Hepatocyte (in vitro differentiated cells): ENCODE measurements at regions not wholly inside any gene's neighbourhood (a gene's known extent, or its start where the extent isn't known, plus 50 kb on each side); places are given as distances from the start of the nearest gene placed in this dataset.

Experiments used
- CTCF ChIP-seq: fragments of 200-600 bp; sonication (generic); IDR thresholded peaks from 2 replicates; pipeline ENCODE4 v1.5.1; 2016; ENCODE audit warnings: antibody characterized with exemption, mild to moderate bottlenecking; ENCODE audit not compliant: poor library complexity
- EZH2 ChIP-seq: fragments of 200-600 bp; sonication (generic); IDR thresholded peaks from 2 replicates; pipeline ENCODE4 v1.6.1; 2016; ENCODE audit warnings: antibody characterized with exemption, mild to moderate bottlenecking, borderline replicate concordance

GRCh38 chr6:15922510-15923250 lies 206.2 kb upstream of the MYLIP start:
- TF ChIP-seq CTCF (no peak), EZH2 (no peak)
